Left colon (tissue), 2 donors: ENCODE measurements at regions not wholly inside any gene's neighbourhood (a gene's known extent, or its start where the extent isn't known, plus 50 kb on each side); places are given as distances from the start of the nearest gene placed in this dataset.
A peak's percentile ranks its signal among the peaks of the same experiment; 100 is the strongest.

Experiments used
- ATAC-seq: fragments of 200-7000 bp; cut with Tn5 transposase; one replicate; pipeline ENCODE4 v1.9.1; 2020; ENCODE audit warnings: mild to moderate bottlenecking, moderate library complexity
- DNase-seq, 2 donors: peaks; one replicate each; pipeline ENCODE4 v3.0.0-alpha.2; 2020
- intact Hi-C, 2 donors: fragments of 100-400 bp; cut with DNase I in 1 of 2; cut with micrococcal nuclease in 1 of 2; formaldehyde crosslinking; loops; one replicate each; pipeline versions ENCODE4 v1.11.2 to v1.14.0; 2022; cut with DNase I, micrococcal nuclease
- microRNA-seq, 2 donors: library from miRNA; unstranded; fragments of <30 nt; microRNA quantifications; one replicate each; pipeline versions ENCODE4 v1.1.0 to v1.2.0, GENCODE V29; 2020
- donor health status: DM: no; HTN: no; CAD: no.
- donor health status: DM: yes; HTN: yes; CAD: no.

GRCh38 chr5:143470120-143470519 is 66.6 kb upstream of the NR3C1 start:
- DNase-seq (no peak), ATAC-seq (no peak)
- intact Hi-C loops, result no loop called here

GRCh38 chr5:143469125-143469524 is 65.6 kb upstream of the NR3C1 start:
- DNase-seq (no peak), ATAC-seq (no peak)
- intact Hi-C loops, result no loop called here

- intact Hi-C loops, result no loop called here
- ATAC-seq (no peak), DNase-seq (no peak)
Observed at GRCh38 chr5:143466632-143467031, 63.1 kb upstream of the NR3C1 start.

- intact Hi-C loops, result no loop called here
- ATAC-seq, result no peak
- DNase-seq, result no peak
Observed at GRCh38 chr5:143464723-143465490, 61.4 kb upstream of the NR3C1 start.

DNA sequence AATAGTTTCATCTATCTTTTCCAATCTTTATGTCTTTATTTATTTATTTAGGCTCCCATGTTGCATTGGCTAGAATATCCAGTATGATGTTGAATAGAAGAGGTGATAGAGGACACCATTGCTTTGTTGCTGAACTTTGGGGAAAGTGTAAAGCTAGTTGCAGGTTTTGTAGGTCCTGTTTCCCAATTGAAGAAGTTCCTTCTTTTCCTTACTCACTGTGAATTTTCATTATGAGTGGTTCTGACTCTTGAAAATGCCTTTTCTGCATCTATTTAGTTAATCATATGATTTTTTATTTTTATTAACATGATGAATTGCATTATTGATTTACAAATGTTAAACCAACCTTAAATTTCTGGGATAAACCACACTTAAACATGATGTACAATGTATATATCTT is 58.9 kb upstream of the NR3C1 start:
- no peak for ATAC-seq
- intact Hi-C loops, result no loop called here
- no peak for DNase-seq

DNA sequence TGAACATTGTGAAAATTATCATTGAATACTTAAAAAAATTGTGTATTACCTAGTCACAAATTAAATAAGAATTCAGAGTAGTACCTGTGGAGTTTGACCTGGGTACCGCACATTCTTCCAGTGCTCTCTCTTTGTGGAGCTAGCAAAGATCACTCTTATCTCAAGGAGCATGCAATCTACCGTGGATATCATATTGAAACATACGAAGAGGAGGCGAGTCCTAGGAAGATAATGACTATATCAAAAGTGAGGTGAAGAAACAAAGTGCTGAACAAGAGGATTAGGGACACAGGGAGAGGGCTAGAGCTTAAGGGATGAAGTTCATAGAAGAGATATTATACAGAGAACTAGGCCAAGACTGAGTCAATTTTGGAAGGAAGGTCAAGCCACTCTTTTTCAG is 55.9 kb upstream of the NR3C1 start:
- ATAC-seq (no peak), DNase-seq (no peak)
- intact Hi-C loops, result no loop called here

- intact Hi-C loops, result no loop called here
- ATAC-seq, result no peak
- no peak for DNase-seq
Observed at GRCh38 chr5:143456952-143457547, 53.6 kb upstream of the NR3C1 start.

- ATAC-seq, result peak; percentile 31
Observed at GRCh38 chr5:143454936-143455516, 51.5 kb upstream of the NR3C1 start.

DNA sequence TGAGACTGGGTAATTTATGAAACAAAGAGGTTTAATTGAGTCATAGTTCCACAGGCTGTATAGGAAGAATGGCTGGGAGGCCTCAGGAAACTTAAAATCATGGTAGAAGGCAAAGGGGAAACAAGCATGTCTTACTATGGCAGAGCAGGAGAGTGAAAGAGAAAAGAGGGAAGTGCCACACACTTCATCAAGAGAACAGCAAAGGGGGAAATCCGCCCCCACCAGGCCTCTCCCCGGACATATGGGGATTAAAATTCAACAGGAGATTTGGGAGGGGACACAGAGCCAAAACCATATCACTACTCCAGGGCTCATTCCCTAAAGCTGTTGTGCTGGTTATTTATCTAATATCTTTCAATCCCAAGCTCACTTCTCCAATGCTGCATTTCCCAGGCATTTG is 50.2 kb upstream of the NR3C1 start:
- intact Hi-C loops, result no loop called here
- no peak for ATAC-seq

More at GRCh38 chr5:143454936-143455516, 51.5 kb upstream of the NR3C1 start:
- intact Hi-C loops, result no loop called here
- DNase-seq, result no peak

More for the DNA sequence above, 50.2 kb upstream of the NR3C1 start:
- no peak for DNase-seq

Small RNA genes in the stretch of these regions (microRNA-seq; reads per million reads assigned to microRNA genes)
- gene MIR5197, result 0 reads per million in 2 donors
